ENCODE measurements at regions not wholly inside any gene's neighbourhood (a gene's known extent, or its start where the extent isn't known, plus 50 kb on each side); places are given as distances from the start of the nearest gene placed in this dataset.
A peak's percentile ranks its signal among the peaks of the same experiment; 100 is the strongest.

GRCh38 chr20:40575851-40576250, 113.2 kb downstream of the MAFB start:
- no peak for TF ChIP-seq CTCF (IDR thresholded peaks at IDR 0.05; ENCODE audit: low read depth, low read length, missing control alignments)
- in situ Hi-C loops (cut with HindIII; ENCODE audit: low sequenced_read_pairs): no loop called here
- H3K4me3 ChIP-seq (ENCODE audit: low read depth, low read length): no peak overlapping the region
- no peak for DNase-seq (ENCODE audit: low read depth)

GRCh38 chr20:40572251-40572650, 116.8 kb downstream of the MAFB start:
- TF ChIP-seq CTCF (IDR thresholded peaks at IDR 0.05; ENCODE audit: low read depth, low read length, missing control alignments): no peak
- H3K4me3 ChIP-seq (ENCODE audit: low read depth, low read length): no peak overlapping the region
- in situ Hi-C loops (cut with HindIII; ENCODE audit: low sequenced_read_pairs): no loop called here
- no peak for DNase-seq (ENCODE audit: low read depth)

GRCh38 chr20:40571639-40572038, 117.4 kb downstream of the MAFB start:
- no peak overlapping the region for H3K4me3 ChIP-seq (ENCODE audit: low read depth, low read length)
- in situ Hi-C loops (cut with HindIII; ENCODE audit: low sequenced_read_pairs): no loop called here
- DNase-seq (ENCODE audit: low read depth): no peak

GRCh38 chr20:40568200-40568599, 120.8 kb downstream of the MAFB start:
- TF ChIP-seq CTCF (IDR thresholded peaks at IDR 0.05; ENCODE audit: low read depth, low read length, missing control alignments): no peak
- no peak overlapping the region for H3K4me3 ChIP-seq (ENCODE audit: low read depth, low read length)
- in situ Hi-C loops (cut with HindIII; ENCODE audit: low sequenced_read_pairs): no loop called here

More at GRCh38 chr20:40571639-40572038, 117.4 kb downstream of the MAFB start:
- TF ChIP-seq CTCF (IDR thresholded peaks at IDR 0.05; ENCODE audit: low read depth, low read length, missing control alignments): no peak

GRCh38 chr20:40565682-40566040, 123.4 kb downstream of the MAFB start:
- DNase-seq (ENCODE audit: low read depth): no peak
- in situ Hi-C loops (cut with HindIII; ENCODE audit: low sequenced_read_pairs): no loop called here
- TF ChIP-seq CTCF (IDR thresholded peaks at IDR 0.05; ENCODE audit: low read depth, low read length, missing control alignments): peak; percentile 10
- no peak overlapping the region for H3K4me3 ChIP-seq (ENCODE audit: low read depth, low read length)

More at GRCh38 chr20:40568200-40568599, 120.8 kb downstream of the MAFB start:
- DNase-seq (ENCODE audit: low read depth): no peak

- in situ Hi-C loops (cut with HindIII; ENCODE audit: low sequenced_read_pairs): no loop called here
- TF ChIP-seq CTCF (IDR thresholded peaks at IDR 0.05; ENCODE audit: low read depth, low read length, missing control alignments): no peak
- no peak overlapping the region for H3K4me3 ChIP-seq (ENCODE audit: low read depth, low read length)
- peak; percentile 85 for DNase-seq (ENCODE audit: low read depth)
These were observed 123.9 kb downstream of the MAFB start for GRCh38 chr20:40565001-40565681.
